HG03196 (cell line): ENCODE measurements at regions not wholly inside any gene's neighbourhood (a gene's known extent, or its start where the extent isn't known, plus 50 kb on each side); places are given as distances from the start of the nearest gene placed in this dataset.
A peak's percentile ranks its signal among the peaks of the same experiment; 100 is the strongest.

Experiments used
- ATAC-seq: cut with Tn5 transposase; IDR thresholded peaks from one replicate; pipeline ENCODE4 v1.9.1; 2021; ENCODE audit not compliant: unreplicated experiment

DNA sequence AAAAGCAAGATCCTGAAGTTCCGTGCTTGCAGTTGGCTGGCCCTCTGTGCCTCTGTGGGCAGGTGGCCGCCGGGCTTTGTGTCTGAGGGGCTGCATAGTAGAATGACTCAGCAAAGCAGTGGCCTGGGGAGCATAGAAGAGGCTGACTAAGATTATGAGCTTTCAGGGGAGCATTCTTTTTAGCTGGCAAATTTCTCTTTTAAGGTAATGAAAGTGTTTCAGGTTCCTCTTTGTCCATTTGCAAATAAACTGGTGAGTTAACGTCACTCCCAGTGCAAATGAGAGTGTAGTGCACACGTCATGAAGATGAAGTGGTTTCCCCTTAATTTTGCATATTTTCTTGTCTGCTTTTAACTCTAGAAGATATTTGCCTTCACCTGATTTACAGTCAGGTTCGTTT, 98.6 kb downstream of the BCL2L11 start:
- peak; percentile 77 for ATAC-seq

GRCh38 chr2:111219734-111220505, 99.2 kb downstream of the BCL2L11 start:
- ATAC-seq, result no peak

- no peak for ATAC-seq
These were observed 100.2 kb downstream of the BCL2L11 start for GRCh38 chr2:111220962-111221361.

DNA sequence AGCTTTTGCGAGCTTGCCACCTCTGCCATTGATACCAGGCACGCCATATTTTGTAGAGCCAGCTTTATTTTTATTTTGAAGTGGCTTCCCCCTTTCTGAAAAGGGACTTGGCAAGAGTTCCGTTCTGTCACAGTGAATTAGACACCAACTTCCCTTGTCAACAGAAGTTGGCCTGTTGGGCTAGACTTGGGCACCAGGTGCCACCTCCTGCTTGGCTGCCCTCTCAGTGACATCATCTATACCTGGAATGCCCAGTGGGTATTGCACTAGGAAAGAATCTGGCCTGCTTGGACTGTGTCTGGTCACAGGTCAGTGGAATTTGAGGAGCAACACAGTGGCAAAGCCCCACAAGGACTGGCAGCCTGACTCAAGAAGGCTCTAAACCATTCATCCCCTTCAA, 101.0 kb downstream of the BCL2L11 start:
- ATAC-seq, result no peak

GRCh38 chr2:111222204-111222866, 101.6 kb downstream of the BCL2L11 start:
- no peak for ATAC-seq

DNA sequence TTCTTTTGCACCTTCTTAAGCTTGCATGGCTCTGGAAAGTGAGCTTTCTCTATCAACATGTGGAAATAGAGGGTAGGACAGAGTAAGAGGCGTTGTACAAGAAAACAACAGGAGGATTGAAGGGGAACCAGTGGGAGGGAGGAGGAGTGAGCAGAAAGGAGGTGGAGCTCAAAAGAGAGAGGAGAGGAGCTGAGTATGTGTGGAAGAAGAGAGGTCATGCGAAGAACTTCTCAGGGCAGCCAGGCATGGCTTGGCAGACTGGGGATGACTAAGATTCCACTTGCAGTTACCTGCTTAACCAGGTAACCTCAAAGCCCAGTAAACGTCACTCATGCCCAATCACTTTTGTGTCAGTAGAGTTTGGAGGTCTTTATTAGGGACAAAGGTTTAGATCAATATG, 105.1 kb downstream of the BCL2L11 start:
- no peak for ATAC-seq

GRCh38 chr2:111226876-111227700, 106.4 kb downstream of the BCL2L11 start:
- no peak for ATAC-seq

- no peak for ATAC-seq
These were observed 107.0 kb downstream of the BCL2L11 start for GRCh38 chr2:111227716-111228141.

DNA sequence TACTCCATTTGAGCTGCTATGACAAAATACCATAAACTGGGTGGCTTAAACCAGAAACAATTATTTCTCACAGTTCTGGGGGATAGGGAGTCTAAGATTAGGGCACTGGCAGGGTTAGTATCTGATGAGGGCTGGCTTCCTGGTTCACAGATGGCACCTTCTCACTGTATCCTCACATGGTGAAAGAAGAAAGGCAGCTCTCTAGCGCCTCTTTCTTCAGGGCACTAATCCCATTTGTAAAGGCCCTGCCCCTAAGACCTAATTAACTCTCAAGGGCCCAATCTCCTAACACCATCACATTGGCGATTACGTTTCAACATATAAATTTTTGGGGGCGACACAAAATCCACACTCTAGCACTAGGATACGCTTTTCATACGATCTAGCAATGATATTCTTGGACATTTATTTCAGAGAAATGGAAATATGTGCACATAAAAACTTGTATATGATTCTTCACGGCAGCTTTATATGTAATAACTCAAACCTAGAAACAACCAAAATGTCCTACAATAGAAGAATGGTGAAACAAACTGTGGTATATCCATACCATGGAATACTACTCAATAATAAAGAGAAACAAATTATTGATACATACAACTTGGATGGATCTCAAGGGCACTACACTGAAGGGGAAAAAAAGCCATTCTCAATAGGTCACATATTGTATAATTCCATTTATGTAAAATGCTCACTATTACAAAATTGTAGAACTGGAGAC, 111.0 kb downstream of the BCL2L11 start:
- no peak for ATAC-seq

- no peak for ATAC-seq
These were observed 114.7 kb downstream of the BCL2L11 start for GRCh38 chr2:111235192-111236015.

DNA sequence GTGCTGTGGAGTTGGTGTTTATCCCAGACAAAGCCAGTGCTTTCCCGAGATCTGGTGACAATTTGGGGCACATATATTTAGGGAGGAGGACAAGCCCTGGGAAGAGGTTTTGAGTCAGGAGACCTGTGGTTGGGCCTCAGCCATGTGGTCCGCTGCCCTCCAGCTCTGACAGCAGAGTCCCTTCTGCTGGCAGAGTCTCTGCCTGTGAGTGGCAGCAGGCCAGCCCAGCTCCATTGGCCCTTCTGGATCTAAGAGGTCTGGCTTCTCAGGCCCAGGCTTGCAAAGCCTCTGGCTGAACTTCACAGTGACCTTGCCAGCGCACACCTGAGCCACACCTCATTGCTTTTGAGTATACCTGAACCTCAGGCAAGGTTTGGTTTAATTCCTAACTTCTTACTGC, 115.3 kb downstream of the BCL2L11 start:
- no peak for ATAC-seq

GRCh38 chr2:111238296-111238695, 117.6 kb downstream of the BCL2L11 start:
- no peak for ATAC-seq

- peak; percentile 51 for ATAC-seq
These were observed 118.4 kb downstream of the BCL2L11 start for GRCh38 chr2:111239107-111239506.

GRCh38 chr2:111239581-111240249, 119.0 kb downstream of the BCL2L11 start:
- ATAC-seq, result no peak

GRCh38 chr2:111243295-111243694, 122.6 kb downstream of the BCL2L11 start:
- no peak for ATAC-seq

DNA sequence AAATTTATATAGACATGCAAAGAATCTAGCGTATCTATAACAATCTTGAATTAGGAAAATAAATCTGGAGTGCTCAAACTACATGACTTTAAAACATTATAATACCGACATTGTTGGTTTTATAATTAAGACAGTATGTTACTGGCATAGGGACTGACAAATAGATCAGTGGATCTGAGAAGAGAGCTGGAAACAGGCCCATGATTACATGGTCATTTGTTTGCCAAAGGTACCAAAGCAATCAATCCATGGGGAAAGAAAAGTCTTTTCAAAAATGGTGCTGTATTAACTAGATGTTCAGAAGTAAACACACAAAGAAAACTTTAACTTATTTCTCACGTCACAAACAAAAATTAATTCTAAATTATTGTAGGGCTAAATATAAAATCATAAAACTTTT, 124.2 kb downstream of the BCL2L11 start:
- no peak for ATAC-seq

- no peak for ATAC-seq
These were observed 125.9 kb downstream of the BCL2L11 start for GRCh38 chr2:111246620-111247061.

- no peak for ATAC-seq
These were observed 126.8 kb downstream of the BCL2L11 start for GRCh38 chr2:111247491-111247890.

DNA sequence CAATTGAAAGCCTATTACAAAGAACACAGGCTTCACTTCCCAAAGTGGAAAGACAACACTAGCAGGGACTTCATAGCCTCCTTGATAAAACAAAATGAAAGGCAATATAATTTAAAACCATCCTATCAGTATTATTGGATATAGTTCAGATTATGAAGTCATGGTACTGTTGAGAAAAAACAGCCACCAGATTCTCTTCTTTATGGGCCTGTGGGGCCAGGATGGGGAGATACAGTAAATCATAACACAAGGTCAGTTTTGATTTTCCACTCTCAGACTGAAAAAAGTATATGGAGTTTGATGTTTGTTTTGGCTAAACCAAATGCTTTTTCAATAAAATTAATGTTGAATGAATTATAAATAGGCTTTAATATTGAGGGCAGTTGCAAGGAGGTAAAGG, 129.1 kb downstream of the BCL2L11 start:
- no peak for ATAC-seq
